Astrocyte (in vitro differentiated cells and primary cell): ENCODE measurements at regions not wholly inside any gene's neighbourhood (a gene's known extent, or its start where the extent isn't known, plus 50 kb on each side); places are given as distances from the start of the nearest gene placed in this dataset.
"Not testable (repeated sequence)": the region's sequence is repeated elsewhere in the genome, so short reads cannot be mapped to it uniquely, and the experiment has no call there.

Experiments used
- DNase-seq: peaks from one replicate; pipeline ENCODE4 v3.0.0-alpha.2; 2010; ENCODE audit warnings: low read depth
- FAIRE-seq: peaks from 2 replicates; lab custom pipeline; 2011; peaks lifted over from hg19 to GRCh38; lab: Jason Lieb, UNC
- H2AFZ ChIP-seq: 2 replicates; pipeline ENCODE4 v1.6.0; 2012; ENCODE audit warnings: low read depth, low read length, inconsistent platforms
- H3K27ac ChIP-seq: 2 replicates; pipeline ENCODE4 v1.5.1; 2011; ENCODE audit warnings: low read depth, low read length, inconsistent platforms
- H3K27me3 ChIP-seq: 2 replicates; pipeline ENCODE4 v1.6.0; 2011; ENCODE audit warnings: low read length, inconsistent platforms; ENCODE audit not compliant: insufficient read depth
- H3K36me3 ChIP-seq: 2 replicates; pipeline ENCODE4 v1.5.1; 2011; ENCODE audit warnings: low read length, inconsistent platforms; ENCODE audit not compliant: insufficient read depth
- H3K4me1 ChIP-seq: 2 replicates; pipeline ENCODE4 v1.5.1; 2011; ENCODE audit warnings: low read length, inconsistent platforms; ENCODE audit not compliant: insufficient read depth
- H3K4me2 ChIP-seq: 2 replicates; pipeline ENCODE4 v1.6.0; 2012; ENCODE audit warnings: low read length, inconsistent platforms
- H3K4me3 ChIP-seq: 2 replicates; pipeline ENCODE4 v1.5.1; 2011; ENCODE audit warnings: low read depth, mild to moderate bottlenecking, low read length, inconsistent platforms; ENCODE audit not compliant: insufficient read depth
- H3K79me2 ChIP-seq: 2 replicates; pipeline ENCODE4 v1.6.0; 2012; ENCODE audit warnings: mild to moderate bottlenecking, low read length, inconsistent platforms; ENCODE audit not compliant: insufficient read depth
- H3K9ac ChIP-seq: 2 replicates; pipeline ENCODE4 v1.6.0; 2012; ENCODE audit warnings: mild to moderate bottlenecking, low read length, inconsistent platforms
- H3K9me3 ChIP-seq: 2 replicates; pipeline ENCODE4 v1.5.1; 2012; ENCODE audit warnings: low read depth, mild to moderate bottlenecking, low read length, inconsistent platforms; ENCODE audit not compliant: insufficient read depth
- H4K20me1 ChIP-seq: 2 replicates; pipeline ENCODE4 v1.6.0; 2012; ENCODE audit warnings: low read length, inconsistent platforms; ENCODE audit not compliant: insufficient read depth
- H3K27ac Mint-ChIP-seq: one replicate; pipeline ENCODE4 v1.8.0; 2021; ENCODE audit warnings: mild to moderate bottlenecking, mixed read lengths; ENCODE audit not compliant: unreplicated experiment
- H3K27me3 Mint-ChIP-seq: one replicate; pipeline ENCODE4 v1.8.0; 2021; ENCODE audit warnings: low read depth, mixed read lengths; ENCODE audit not compliant: unreplicated experiment
- H3K36me3 Mint-ChIP-seq: one replicate; pipeline ENCODE4 v1.8.0; 2021; ENCODE audit warnings: low read depth, mixed read lengths; ENCODE audit not compliant: unreplicated experiment
- H3K4me1 Mint-ChIP-seq: one replicate; pipeline ENCODE4 v1.8.0; 2021; ENCODE audit warnings: low read depth, mixed read lengths; ENCODE audit not compliant: unreplicated experiment
- H3K4me3 Mint-ChIP-seq: one replicate; pipeline ENCODE4 v1.8.0; 2021; ENCODE audit warnings: mild to moderate bottlenecking, moderate library complexity, mixed read lengths; ENCODE audit not compliant: unreplicated experiment
- H3K9me3 Mint-ChIP-seq: one replicate; pipeline ENCODE4 v1.8.0; 2021; ENCODE audit warnings: mild to moderate bottlenecking, mixed read lengths; ENCODE audit not compliant: unreplicated experiment
- EZH2 ChIP-seq: IDR thresholded peaks from 2 replicates; pipeline ENCODE4 v1.6.1; 2012; ENCODE audit warnings: mild to moderate bottlenecking, low read length, inconsistent platforms; ENCODE audit not compliant: insufficient read depth
- TF ChIP-seq, protein P1 (sequence below): IDR thresholded peaks from 2 replicates; pipeline ENCODE4 v1.5.1; 2011; ENCODE audit warnings: low read depth, mild to moderate bottlenecking, inconsistent platforms, low read length, moderate library complexity; ENCODE audit not compliant: insufficient read depth

DNA sequence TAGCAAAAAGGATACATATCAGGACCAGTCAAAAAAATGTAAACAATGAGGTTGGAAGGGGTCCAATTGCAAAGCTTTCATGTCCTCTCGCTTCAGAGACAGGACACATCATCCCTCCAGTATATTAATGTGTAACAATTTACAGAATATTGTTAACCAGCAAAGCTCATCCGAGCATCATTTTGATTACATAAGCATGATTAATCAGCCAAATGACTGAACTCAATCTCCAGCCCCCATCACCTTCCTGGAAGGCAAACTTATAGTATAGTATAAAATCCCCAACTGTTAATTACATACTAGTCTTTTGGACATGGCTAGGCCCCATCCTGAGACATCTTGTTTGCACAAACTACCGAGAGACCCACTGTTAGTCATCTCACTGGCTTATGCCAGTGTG is 77.6 kb upstream of the TRAM1L1 start:
- Mint-ChIP-seq H3K27ac (no peak overlapping the region), H3K4me1 (no peaks in the 10 kb centered on the region), H3K9me3 (no peaks in the 10 kb centered on the region), H3K36me3 (no peaks in the 10 kb centered on the region), H3K4me3 (no peak overlapping the region), H3K27me3 (no peaks in the 10 kb centered on the region)
- H3K4me2 ChIP-seq = no peak overlapping the region
- no peak overlapping the region for H3K4me3 ChIP-seq
- no peak overlapping the region for H2AFZ ChIP-seq
- H3K36me3 ChIP-seq = no peaks in the 10 kb centered on the region
- no peak for TF ChIP-seq EZH2
- TF ChIP-seq, protein P1, sequence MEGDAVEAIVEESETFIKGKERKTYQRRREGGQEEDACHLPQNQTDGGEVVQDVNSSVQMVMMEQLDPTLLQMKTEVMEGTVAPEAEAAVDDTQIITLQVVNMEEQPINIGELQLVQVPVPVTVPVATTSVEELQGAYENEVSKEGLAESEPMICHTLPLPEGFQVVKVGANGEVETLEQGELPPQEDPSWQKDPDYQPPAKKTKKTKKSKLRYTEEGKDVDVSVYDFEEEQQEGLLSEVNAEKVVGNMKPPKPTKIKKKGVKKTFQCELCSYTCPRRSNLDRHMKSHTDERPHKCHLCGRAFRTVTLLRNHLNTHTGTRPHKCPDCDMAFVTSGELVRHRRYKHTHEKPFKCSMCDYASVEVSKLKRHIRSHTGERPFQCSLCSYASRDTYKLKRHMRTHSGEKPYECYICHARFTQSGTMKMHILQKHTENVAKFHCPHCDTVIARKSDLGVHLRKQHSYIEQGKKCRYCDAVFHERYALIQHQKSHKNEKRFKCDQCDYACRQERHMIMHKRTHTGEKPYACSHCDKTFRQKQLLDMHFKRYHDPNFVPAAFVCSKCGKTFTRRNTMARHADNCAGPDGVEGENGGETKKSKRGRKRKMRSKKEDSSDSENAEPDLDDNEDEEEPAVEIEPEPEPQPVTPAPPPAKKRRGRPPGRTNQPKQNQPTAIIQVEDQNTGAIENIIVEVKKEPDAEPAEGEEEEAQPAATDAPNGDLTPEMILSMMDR = no peak
- H3K9me3 ChIP-seq = no peaks in the 10 kb centered on the region
- H3K9ac ChIP-seq = no peak overlapping the region
- no peak for FAIRE-seq
- H3K79me2 ChIP-seq = no peaks in the 10 kb centered on the region
- H4K20me1 ChIP-seq = no peaks in the 10 kb centered on the region
- H3K4me1 ChIP-seq = no peaks in the 10 kb centered on the region
- H3K27me3 ChIP-seq = no peaks in the 10 kb centered on the region
- H3K27ac ChIP-seq = no peak overlapping the region
- DNase-seq = no peak

DNA sequence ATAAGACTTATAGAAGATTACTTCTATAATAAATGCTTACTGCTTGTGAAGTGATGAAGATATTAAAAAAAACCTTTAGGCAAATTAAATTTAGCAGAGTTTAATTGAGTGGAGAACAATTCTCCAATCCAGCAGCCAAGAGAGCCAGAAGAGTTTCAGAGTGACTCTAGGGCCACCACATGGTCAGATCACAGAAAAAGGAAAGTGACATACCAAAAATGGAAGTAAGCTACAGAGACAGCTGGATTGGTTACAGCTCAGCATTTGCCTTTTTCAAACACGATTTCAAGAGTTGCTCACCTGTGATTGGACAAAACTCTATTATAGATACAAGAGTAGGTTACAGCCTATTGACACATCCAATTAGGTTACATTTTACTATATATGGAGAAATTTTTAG is 79.0 kb upstream of the TRAM1L1 start:
- H3K9ac ChIP-seq = no peak overlapping the region
- no peaks in the 10 kb centered on the region for H3K4me1 Mint-ChIP-seq
- no peak overlapping the region for H3K27ac Mint-ChIP-seq
- H3K36me3 ChIP-seq = no peaks in the 10 kb centered on the region
- no peaks in the 10 kb centered on the region for H4K20me1 ChIP-seq
- H3K27ac ChIP-seq = no peak overlapping the region
- H3K27me3 ChIP-seq = no peaks in the 10 kb centered on the region
- no peaks in the 10 kb centered on the region for H3K4me1 ChIP-seq
- H3K36me3 Mint-ChIP-seq = no peaks in the 10 kb centered on the region
- DNase-seq = no peak
- H3K79me2 ChIP-seq = no peaks in the 10 kb centered on the region
- H3K4me2 ChIP-seq = no peak overlapping the region
- no peak overlapping the region for H3K4me3 ChIP-seq
- H3K27me3 Mint-ChIP-seq = no peaks in the 10 kb centered on the region
- TF ChIP-seq, protein P1 = no peak
- no peak for TF ChIP-seq EZH2
- no peak overlapping the region for H2AFZ ChIP-seq
- no peaks in the 10 kb centered on the region for H3K9me3 ChIP-seq
- FAIRE-seq = no peak
- no peak overlapping the region for H3K4me3 Mint-ChIP-seq
- no peaks in the 10 kb centered on the region for H3K9me3 Mint-ChIP-seq

DNA sequence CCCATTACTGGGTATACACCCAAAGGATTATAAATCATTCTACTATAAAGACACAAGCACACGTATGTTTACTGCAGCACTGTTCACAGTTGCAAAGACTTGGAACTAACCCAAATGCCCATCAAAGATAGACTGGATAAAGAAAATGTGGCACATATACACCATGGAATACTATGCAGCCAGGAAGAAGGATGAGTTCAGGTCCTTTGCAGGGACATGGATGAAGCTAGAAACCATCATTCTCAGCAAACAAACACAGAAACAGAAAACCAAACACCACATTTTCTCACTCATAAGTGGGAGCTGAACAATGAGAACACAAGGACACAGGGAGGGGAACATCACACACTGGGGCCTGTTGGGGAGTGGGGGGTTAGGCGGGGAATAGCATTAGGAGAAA is 90.0 kb upstream of the TRAM1L1 start:
- H2AFZ ChIP-seq, H3K4me2 ChIP-seq, H4K20me1 ChIP-seq, H3K27ac Mint-ChIP-seq, FAIRE-seq, H3K36me3 Mint-ChIP-seq, H3K36me3 ChIP-seq, H3K9me3 Mint-ChIP-seq, DNase-seq, H3K4me3 Mint-ChIP-seq, H3K9me3 ChIP-seq, H3K4me3 ChIP-seq, H3K9ac ChIP-seq, H3K27me3 Mint-ChIP-seq, H3K79me2 ChIP-seq, H3K27me3 ChIP-seq, H3K4me1 Mint-ChIP-seq, H3K27ac ChIP-seq, H3K4me1 ChIP-seq: not testable (repeated sequence)
